HG02623 (cell line): ENCODE measurements at regions not wholly inside any gene's neighbourhood (a gene's known extent, or its start where the extent isn't known, plus 50 kb on each side); places are given as distances from the start of the nearest gene placed in this dataset.
A peak's percentile ranks its signal among the peaks of the same experiment; 100 is the strongest.
"Not testable (repeated sequence)": the region's sequence is repeated elsewhere in the genome, so short reads cannot be mapped to it uniquely, and the experiment has no call there.

Experiments
- ATAC-seq: cut with Tn5 transposase; IDR thresholded peaks from one replicate; pipeline ENCODE4 v1.9.1; 2021; ENCODE audit warnings: moderate library complexity; ENCODE audit not compliant: unreplicated experiment

- no peak for ATAC-seq
These were observed 123.1 kb downstream of the VEGFA start for GRCh38 chr6:43893073-43893472.

- ATAC-seq, result no peak
These were observed 121.3 kb downstream of the VEGFA start for GRCh38 chr6:43891072-43891870.

- ATAC-seq, result no peak
These were observed 120.4 kb downstream of the VEGFA start for GRCh38 chr6:43890197-43891062.

- no peak for ATAC-seq
These were observed 118.1 kb downstream of the VEGFA start for GRCh38 chr6:43887906-43888683.

- ATAC-seq, result no peak
These were observed 117.4 kb downstream of the VEGFA start for GRCh38 chr6:43887340-43887858.

GRCh38 chr6:43886717-43887339 lies 116.8 kb downstream of the VEGFA start:
- ATAC-seq, result no peak

- ATAC-seq, result no peak
These were observed 116.1 kb downstream of the VEGFA start for GRCh38 chr6:43886067-43886461.

GRCh38 chr6:43885399-43886066 lies 115.5 kb downstream of the VEGFA start:
- ATAC-seq, result no peak

- no peak for ATAC-seq
These were observed 114.6 kb downstream of the VEGFA start for GRCh38 chr6:43884652-43885022.

- peak; percentile 82 for ATAC-seq
These were observed 114.0 kb downstream of the VEGFA start for GRCh38 chr6:43883847-43884651.

- not testable (repeated sequence) for ATAC-seq
These were observed 112.9 kb downstream of the VEGFA start for GRCh38 chr6:43882690-43883448.

- no peak for ATAC-seq
These were observed 110.5 kb downstream of the VEGFA start for GRCh38 chr6:43880236-43881137.

GRCh38 chr6:43879722-43880121 lies 109.7 kb downstream of the VEGFA start:
- ATAC-seq, result no peak

GRCh38 chr6:43878823-43879495 lies 108.9 kb downstream of the VEGFA start:
- no peak for ATAC-seq

- ATAC-seq, result no peak
These were observed 108.2 kb downstream of the VEGFA start for GRCh38 chr6:43878127-43878634.

GRCh38 chr6:43877463-43878126 lies 107.6 kb downstream of the VEGFA start:
- ATAC-seq, result no peak
